CD14-positive monocyte (primary cell): ENCODE measurements at regions not wholly inside any gene's neighbourhood (a gene's known extent, or its start where the extent isn't known, plus 50 kb on each side); places are given as distances from the start of the nearest gene placed in this dataset.

ENCODE experiments used
- DNase-seq, 3 donors: peaks; one replicate each; pipeline ENCODE4 v3.0.0-alpha.2; 2011 to 2022
- H2AFZ ChIP-seq: 2 replicates; pipeline ENCODE4 v1.6.0; 2012; ENCODE audit warnings: mild to moderate bottlenecking, low read depth, low read length, inconsistent platforms; ENCODE audit not compliant: insufficient read depth, poor library complexity, severe bottlenecking
- H3K27ac ChIP-seq, 2 donors: 1 replicate in 1 of 2; 2 replicates in 1 of 2; pipeline ENCODE4 v1.5.1; 2012 to 2013; ENCODE audit warnings: low read length in 2 of 2, control low read depth in 1 of 2, inconsistent platforms in 1 of 2, low read depth in 1 of 2, mild to moderate bottlenecking in 1 of 2
- H3K27me3 ChIP-seq, 2 donors: one replicate each; pipeline versions ENCODE4 v1.6.0 to v1.6.1; 2011 to 2013; ENCODE audit warnings: low read length in 2 of 2; ENCODE audit not compliant: control insufficient read depth in 2 of 2, insufficient read depth in 2 of 2
- H3K36me3 ChIP-seq, 2 donors: replicated peaks in 1 of 2; 1 replicate in 1 of 2; 2 replicates in 1 of 2; pipeline versions ENCODE4 v1.5.1 to v1.6.1; 2012 to 2013; ENCODE audit warnings: low read length in 2 of 2, control low read depth in 1 of 2, inconsistent platforms in 1 of 2, mild to moderate bottlenecking in 1 of 2; ENCODE audit not compliant: insufficient read depth in 2 of 2, control insufficient read depth in 1 of 2
- H3K4me1 ChIP-seq, 2 donors: 1 replicate in 1 of 2; 2 replicates in 1 of 2; pipeline versions ENCODE4 v1.5.1 to v1.6.1; 2012 to 2013; ENCODE audit warnings: low read length in 2 of 2, control low read depth in 1 of 2, inconsistent platforms in 1 of 2, mild to moderate bottlenecking in 1 of 2, moderate library complexity in 1 of 2; ENCODE audit not compliant: insufficient read depth in 2 of 2, control insufficient read depth in 1 of 2
- H3K4me2 ChIP-seq: replicated peaks from 2 replicates; pipeline ENCODE3; 2012; ENCODE audit warnings: low read length, moderate library complexity, mild to moderate bottlenecking; ENCODE audit not compliant: poor library complexity, severe bottlenecking; ENCODE audit errors: extremely low read depth
- H3K4me3 ChIP-seq, 3 experiments: fragments of 200-600 bp in 1 of 3; sonication (generic) in 1 of 3; replicated peaks in 1 of 3; 1 replicate in 2 of 3; 2 replicates in 1 of 3; pipeline ENCODE4 v1.5.1; 2011 to 2013; ENCODE audit warnings: low read length in 3 of 3, mild to moderate bottlenecking in 3 of 3, control low read depth in 2 of 3, low read depth in 2 of 3, inconsistent platforms in 1 of 3, moderate library complexity in 1 of 3
- H3K79me2 ChIP-seq: 2 replicates; pipeline ENCODE4 v1.6.0; 2012; ENCODE audit warnings: mild to moderate bottlenecking, control low read depth, inconsistent platforms, low read length, moderate library complexity; ENCODE audit not compliant: insufficient read depth
- H3K9ac ChIP-seq: 2 replicates; pipeline ENCODE4 v1.6.0; 2017; ENCODE audit warnings: low read length, mild to moderate bottlenecking; ENCODE audit not compliant: insufficient read depth, poor library complexity, severe bottlenecking
- H3K9me3 ChIP-seq, 2 donors: replicated peaks in 1 of 2; 1 replicate in 1 of 2; 2 replicates in 1 of 2; pipeline versions ENCODE4 v1.5.1 to v1.6.1; 2012 to 2013; ENCODE audit warnings: low read length in 2 of 2, control low read depth in 1 of 2; ENCODE audit not compliant: control insufficient read depth in 1 of 2, insufficient read depth in 1 of 2
- H4K20me1 ChIP-seq: 2 replicates; pipeline ENCODE4 v1.6.0; 2012; ENCODE audit warnings: mild to moderate bottlenecking, low read length, control low read depth, moderate library complexity; ENCODE audit not compliant: insufficient read depth
- H3K27ac Mint-ChIP-seq, 7 donors: one replicate each; pipeline ENCODE4 v1.8.0; 2020; ENCODE audit warnings: mild to moderate bottlenecking in 7 of 7, mixed read lengths in 7 of 7, moderate library complexity in 6 of 7, inconsistent platforms in 2 of 7
- H3K27me3 Mint-ChIP-seq, 3 donors: one replicate each; pipeline ENCODE4 v1.8.0; 2021 to 2022; ENCODE audit warnings: low read depth in 3 of 3, mild to moderate bottlenecking in 3 of 3, mixed read lengths in 3 of 3, moderate library complexity in 3 of 3, inconsistent platforms in 1 of 3
- H3K36me3 Mint-ChIP-seq, 2 donors: one replicate each; pipeline ENCODE4 v1.8.0; 2020; ENCODE audit warnings: mixed read lengths in 2 of 2, inconsistent platforms in 1 of 2, mild to moderate bottlenecking in 1 of 2
- H3K4me1 Mint-ChIP-seq: one replicate; pipeline ENCODE4 v1.8.0; 2020; ENCODE audit warnings: mild to moderate bottlenecking, mixed read lengths
- H3K4me3 Mint-ChIP-seq, 2 donors: one replicate each; pipeline ENCODE4 v1.8.0; 2020; ENCODE audit warnings: mild to moderate bottlenecking in 2 of 2, mixed read lengths in 2 of 2, moderate library complexity in 1 of 2
- H3K9me3 Mint-ChIP-seq, 7 donors: one replicate each; pipeline ENCODE4 v1.8.0; 2020 to 2022; ENCODE audit warnings: mixed read lengths in 7 of 7, mild to moderate bottlenecking in 6 of 7, moderate library complexity in 6 of 7, inconsistent platforms in 2 of 7
- CTCF ChIP-seq: fragments of 200-600 bp; IDR thresholded peaks from one replicate; pipeline ENCODE4 v1.8.0; 2022; ENCODE audit warnings: antibody characterized with exemption, mild to moderate bottlenecking
- WGBS: methylation state at CpG from one replicate; pipeline ENCODE4 v1.1.5; 2013; ENCODE audit warnings: missing lambda C conversion rate; ENCODE audit not compliant: insufficient coverage; 5-methylcytosine and 5-hydroxymethylcytosine counted together
- intact Hi-C, 2 donors: fragments of 100-400 bp; cut with micrococcal nuclease; formaldehyde crosslinking; loops; one replicate each; pipeline versions ENCODE4 v1.15.0 to v1.15.1; 2023

DNA sequence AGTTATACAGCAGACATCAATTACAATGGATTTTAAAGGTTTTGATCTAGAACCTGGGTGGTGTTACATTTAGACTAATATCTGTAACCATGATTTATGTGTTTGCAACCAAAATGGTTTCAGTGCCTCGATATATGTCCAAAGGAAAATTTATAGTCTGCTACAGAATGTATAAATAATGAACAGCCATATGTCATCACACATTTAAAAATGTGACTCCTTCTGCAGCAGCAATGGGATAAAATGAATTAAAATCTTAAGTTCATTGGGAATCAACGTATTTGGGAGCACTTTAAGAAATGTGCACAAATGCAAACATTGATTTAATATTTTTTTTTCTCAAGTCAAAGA lies 610.2 kb downstream of the TMEM114 start:
- H3K4me1 Mint-ChIP-seq = no peaks in the 10 kb centered on the region
- H3K27ac ChIP-seq = no peak overlapping the region
- intact Hi-C loops = no loop called here
- no peak overlapping the region for H3K9ac ChIP-seq
- WGBS = no CpG with 5 or more reads among the region's 2 CpGs
- no peaks in the 10 kb centered on the region for H3K79me2 ChIP-seq
- H4K20me1 ChIP-seq = no peaks in the 10 kb centered on the region
- H2AFZ ChIP-seq = no peak overlapping the region
- no peak overlapping the region for H3K4me3 Mint-ChIP-seq
- H3K27me3 Mint-ChIP-seq = no peaks in the 10 kb centered on the region
- DNase-seq = no peak
- no peaks in the 10 kb centered on the region for H3K36me3 Mint-ChIP-seq
- no peak for TF ChIP-seq CTCF
- no peaks in the 10 kb centered on the region for H3K36me3 ChIP-seq
- no peak overlapping the region for H3K27ac Mint-ChIP-seq
- H3K9me3 ChIP-seq = no peaks in the 10 kb centered on the region
- no peak overlapping the region for H3K4me2 ChIP-seq
- H3K9me3 Mint-ChIP-seq = peaks cover 0 to 3% (median 0%) of the 10 kb centered on the region in 7 donors
- no peaks in the 10 kb centered on the region for H3K4me1 ChIP-seq
- H3K27me3 ChIP-seq = no peaks in the 10 kb centered on the region
- H3K4me3 ChIP-seq = no peak overlapping the region

DNA sequence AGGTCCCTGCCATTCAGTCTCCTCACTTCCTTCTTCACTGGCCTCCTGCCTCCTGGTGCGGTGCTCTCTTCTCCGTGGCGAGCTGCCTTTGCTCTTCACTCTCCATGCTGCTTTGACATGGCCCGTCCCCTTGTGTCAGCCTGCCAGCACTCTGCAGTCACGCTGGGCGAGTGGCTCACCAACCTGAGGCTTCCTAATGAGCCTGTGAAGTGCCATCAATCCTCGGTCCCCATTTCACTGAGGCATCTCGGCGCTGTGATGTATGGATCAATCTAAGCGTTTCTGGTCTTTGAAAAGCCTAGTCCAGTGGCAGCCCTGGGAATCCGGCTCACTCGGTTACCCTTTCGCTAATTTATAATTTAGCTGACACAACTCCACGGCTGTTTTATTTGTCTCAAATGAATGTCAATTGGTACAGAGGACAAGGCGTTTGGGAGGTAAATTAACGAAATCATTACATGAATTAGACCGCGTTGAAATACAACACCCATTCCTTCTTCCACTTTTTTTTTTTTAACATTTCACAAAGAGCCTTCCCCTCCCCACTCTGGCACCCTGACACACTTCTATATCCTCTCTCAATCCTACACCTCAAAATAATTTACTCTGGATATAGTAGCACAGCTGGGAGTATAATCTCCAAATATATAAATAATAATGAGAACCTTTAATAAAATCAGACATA lies 610.7 kb downstream of the TMEM114 start:
- no peaks in the 10 kb centered on the region for H3K36me3 Mint-ChIP-seq
- Histone ChIP-seq H3K27me3 (no peaks in the 10 kb centered on the region), H3K4me1 (no peaks in the 10 kb centered on the region), H3K4me2 (no peak overlapping the region), H3K9me3 (no peaks in the 10 kb centered on the region), H2AFZ (no peak overlapping the region), H3K4me3 (no peak overlapping the region), H3K27ac (no peak overlapping the region), H3K9ac (no peak overlapping the region), H3K36me3 (no peaks in the 10 kb centered on the region), H4K20me1 (no peaks in the 10 kb centered on the region), H3K79me2 (no peaks in the 10 kb centered on the region)
- no peaks in the 10 kb centered on the region for H3K4me1 Mint-ChIP-seq
- intact Hi-C loops = no loop called here
- no peak overlapping the region for H3K27ac Mint-ChIP-seq
- no peak overlapping the region for H3K4me3 Mint-ChIP-seq
- TF ChIP-seq CTCF = no peak
- DNase-seq = no peak
- no peaks in the 10 kb centered on the region for H3K27me3 Mint-ChIP-seq
- peaks cover 0 to 3% (median 0%) of the 10 kb centered on the region in 7 donors for H3K9me3 Mint-ChIP-seq
- WGBS = 70% methylated on average over 10 of the region's 18 CpGs
